Panc1 (cell line): ENCODE measurements at regions not wholly inside any gene's neighbourhood (a gene's known extent, or its start where the extent isn't known, plus 50 kb on each side); places are given as distances from the start of the nearest gene placed in this dataset.

Source experiments
- ATAC-seq: fragments of 200-7000 bp; cut with Tn5 transposase; 2 replicates; pipeline ENCODE4 v1.9.1; 2020; ENCODE audit warnings: mild to moderate bottlenecking, moderate library complexity
- BruUV-seq: library from RNA; stranded (reverse); fragments of 400-500 nt; replicated peaks from 2 replicates; lab custom pipeline; 2021; lab: Mats Ljungman, UMichigan
- CTCF ChIA-PET: fragments of 300-600 bp; sonication (Branson Sonifier 250); formaldehyde crosslinking; loops from one replicate; lab custom pipeline; 2022; ENCODE audit warnings: antibody characterized with exemption; lab: Charles Lee
- POLR2A ChIA-PET: fragments of 300-600 bp; sonication (Branson Sonifier 250); formaldehyde crosslinking; loops from one replicate; lab custom pipeline; 2022; ENCODE audit warnings: antibody characterized with exemption; lab: Charles Lee
- DNase-seq: peaks from one replicate; pipeline ENCODE4 v3.0.0-alpha.2; 2010; ENCODE audit warnings: low read depth, low spot score
- H3K27ac ChIP-seq: 2 replicates; pipeline ENCODE4 v1.5.1; 2011; ENCODE audit warnings: mild to moderate bottlenecking, low read length, inconsistent platforms
- H3K27me3 ChIP-seq: fragments of 200-500 bp; sonication (Bioruptor generic); 2 replicates; pipeline ENCODE4 v1.6.0; 2014; ENCODE audit warnings: low read length, inconsistent platforms; ENCODE audit not compliant: control insufficient read depth, insufficient read depth
- H3K36me3 ChIP-seq: fragments of 200-500 bp; sonication (Bioruptor generic); 2 replicates; pipeline ENCODE4 v1.5.1; 2014; ENCODE audit warnings: inconsistent platforms, mild to moderate bottlenecking, low read length, moderate library complexity; ENCODE audit not compliant: control insufficient read depth, insufficient read depth
- H3K4me1 ChIP-seq: 2 replicates; pipeline ENCODE4 v1.5.1; 2011; ENCODE audit warnings: inconsistent platforms, mild to moderate bottlenecking, low read length, moderate library complexity; ENCODE audit not compliant: control insufficient read depth, insufficient read depth
- H3K4me3 ChIP-seq, 2 experiments: 2 replicates each; pipeline ENCODE4 v1.5.1; 2011 to 2012; ENCODE audit warnings: low read depth in 2 of 2, low read length in 2 of 2, mild to moderate bottlenecking in 2 of 2, inconsistent platforms in 1 of 2, moderate library complexity in 1 of 2
- H3K9me3 ChIP-seq: fragments of 200-500 bp; sonication (Bioruptor generic); 2 replicates; pipeline ENCODE4 v1.5.1; 2014; ENCODE audit warnings: low read depth, mild to moderate bottlenecking, inconsistent platforms, low read length, moderate library complexity; ENCODE audit not compliant: control insufficient read depth, insufficient read depth
- CTCF ChIP-seq: fragments of 450-650 bp; IDR thresholded peaks from 2 replicates; pipeline ENCODE4 v1.5.1; 2017; ENCODE audit warnings: mild to moderate bottlenecking
- POLR2AphosphoS5 ChIP-seq: IDR thresholded peaks from 2 replicates; pipeline ENCODE4 v1.6.1; 2012; ENCODE audit warnings: mild to moderate bottlenecking, low read depth, low read length, moderate library complexity
- REST ChIP-seq, 2 experiments: IDR thresholded peaks; 2 replicates each; pipeline ENCODE4 v1.6.1; 2011 to 2012; ENCODE audit warnings: low read depth in 2 of 2, control low read depth in 1 of 2, low read length in 1 of 2, mild to moderate bottlenecking in 1 of 2, moderate library complexity in 1 of 2; ENCODE audit not compliant: insufficient read depth in 1 of 2
- SIN3A ChIP-seq: IDR thresholded peaks from 2 replicates; pipeline ENCODE4 v1.6.1; 2012; ENCODE audit warnings: low read depth, mild to moderate bottlenecking, low read length, moderate library complexity, borderline replicate concordance; ENCODE audit not compliant: insufficient read depth
- TCF7L2 ChIP-seq: IDR thresholded peaks from 2 replicates; pipeline ENCODE4 v1.6.1; 2011; ENCODE audit warnings: mild to moderate bottlenecking, low read depth, low read length, inconsistent platforms
- in situ Hi-C: cut with HindIII; loops from 2 replicates; pipeline ENCODE4 v1.10.0; 2016; ENCODE audit warnings: low sequenced_read_pairs, low pct_unique_long_range_greater_than_20kb
- intact Hi-C: fragments of 100-400 bp; cut with micrococcal nuclease; formaldehyde crosslinking; loops from one replicate; pipeline ENCODE4 v1.10.0; 2022; ENCODE audit not compliant: unreplicated experiment

- TF ChIP-seq SIN3A, result no peak
- ATAC-seq (no peak), DNase-seq (no peak)
- intact Hi-C loops (no loop called here), in situ Hi-C loops (no loop called here)
- Histone ChIP-seq H3K4me1 (0 out of 2 replicates have a peak, but pooled peaks cover 3% of the 10 kb centered on the region), H3K27me3 (no peaks in the 10 kb centered on the region), H3K27ac (no peak overlapping the region), H3K4me3 (no peak overlapping the region), H3K9me3 (no peaks in the 10 kb centered on the region), H3K36me3 (no peaks in the 10 kb centered on the region)
- POLR2A ChIA-PET, result no interaction called here
- BruUV-seq, result no TSS peak
- CTCF ChIA-PET, result no interaction called here
Observed at GRCh38 chr10:131750973-131751826, 149.6 kb upstream of the PPP2R2D start.

DNA sequence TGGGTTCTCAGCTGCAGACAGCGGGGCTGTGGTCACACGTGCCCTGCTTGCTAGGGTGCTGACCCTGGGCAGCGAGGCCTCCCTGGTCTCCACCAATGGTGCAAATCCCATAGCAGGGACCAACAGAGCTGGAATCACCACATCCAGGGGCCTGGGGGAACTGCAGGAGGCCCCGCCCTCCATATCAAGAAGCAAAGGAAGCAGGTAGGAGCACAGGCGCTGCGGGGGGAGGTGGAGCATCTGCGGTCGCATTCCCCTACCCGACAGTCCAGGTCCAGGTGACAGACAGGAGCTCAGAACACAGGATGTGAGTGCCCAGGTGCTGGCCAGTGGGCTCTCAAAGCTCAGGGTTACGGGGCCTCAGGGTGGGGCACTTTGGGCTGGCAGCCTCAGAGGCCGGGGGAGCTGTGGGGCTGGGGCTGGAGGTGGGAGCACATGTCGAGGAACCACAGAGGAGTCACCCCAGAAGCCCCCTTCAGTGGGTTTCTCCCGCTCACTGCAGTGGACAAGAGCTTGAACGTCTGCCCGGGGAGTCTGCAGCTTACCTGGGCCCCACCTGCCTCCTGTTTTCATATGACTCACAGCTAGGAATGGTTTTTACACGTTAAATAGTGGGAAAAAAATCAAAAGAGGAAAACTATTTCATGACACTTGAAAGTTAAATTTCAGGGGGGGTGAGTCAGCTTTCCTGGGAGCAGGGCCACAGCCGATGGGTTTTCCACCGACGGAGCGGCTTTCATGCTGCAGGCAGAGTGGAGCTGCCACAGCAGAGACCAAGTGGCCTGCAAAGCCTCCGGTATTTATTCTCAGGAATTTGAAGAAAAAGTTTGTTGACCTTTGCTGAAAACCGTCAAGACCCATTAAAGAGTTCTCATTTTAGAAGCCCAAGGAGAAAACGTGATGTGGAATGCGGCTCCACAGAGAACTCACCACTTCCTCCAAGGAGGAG is 148.7 kb upstream of the PPP2R2D start:
- Histone ChIP-seq H3K9me3 (no peaks in the 10 kb centered on the region), H3K4me1 (0 out of 2 replicates have a peak, but pooled peaks cover 3% of the 10 kb centered on the region), H3K4me3 (no peak overlapping the region), H3K27ac (no peak overlapping the region), H3K36me3 (no peaks in the 10 kb centered on the region), H3K27me3 (no peaks in the 10 kb centered on the region)
- ChIA-PET POLR2A (no interaction called here), CTCF (no interaction called here)
- intact Hi-C loops, result no loop called here
- BruUV-seq, result no TSS peak
- ATAC-seq (no peak), DNase-seq (no peak)
- TF ChIP-seq POLR2AphosphoS5, result no peak
- no peak for TF ChIP-seq REST (IDR thresholded peaks at IDR 0.05; ENCODE audit: insufficient read depth in 1 of 2, low read depth in 2 of 2, low read length in 1 of 2)
- no peak for TF ChIP-seq TCF7L2
- no peak for TF ChIP-seq SIN3A
- TF ChIP-seq CTCF, result no peak
- in situ Hi-C loops, result no loop called here
